ENCODE measurements at regions not wholly inside any gene's neighbourhood (a gene's known extent, or its start where the extent isn't known, plus 50 kb on each side); places are given as distances from the start of the nearest gene placed in this dataset.

DNA sequence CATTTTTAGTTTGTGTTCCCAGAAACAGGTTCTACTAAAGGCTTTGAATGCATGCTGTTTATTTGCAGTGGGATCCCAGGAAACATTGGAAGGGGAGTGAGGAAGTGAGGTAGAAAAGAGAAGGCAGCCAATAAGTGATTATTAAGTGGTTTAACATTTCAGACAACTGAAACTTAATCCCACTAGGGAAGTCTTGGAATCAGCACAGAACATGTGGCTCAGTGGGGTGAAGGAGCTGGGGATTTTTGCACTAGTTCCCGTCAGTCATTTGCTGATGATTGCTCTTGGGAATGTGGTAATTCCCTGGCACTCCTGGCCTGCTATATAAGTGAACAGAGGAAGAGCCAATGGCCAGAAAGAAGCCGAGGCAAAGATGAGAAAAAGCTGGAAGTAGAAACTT, 1053.0 kb upstream of the IGFBP7 start:
- TF ChIP-seq, protein P1, sequence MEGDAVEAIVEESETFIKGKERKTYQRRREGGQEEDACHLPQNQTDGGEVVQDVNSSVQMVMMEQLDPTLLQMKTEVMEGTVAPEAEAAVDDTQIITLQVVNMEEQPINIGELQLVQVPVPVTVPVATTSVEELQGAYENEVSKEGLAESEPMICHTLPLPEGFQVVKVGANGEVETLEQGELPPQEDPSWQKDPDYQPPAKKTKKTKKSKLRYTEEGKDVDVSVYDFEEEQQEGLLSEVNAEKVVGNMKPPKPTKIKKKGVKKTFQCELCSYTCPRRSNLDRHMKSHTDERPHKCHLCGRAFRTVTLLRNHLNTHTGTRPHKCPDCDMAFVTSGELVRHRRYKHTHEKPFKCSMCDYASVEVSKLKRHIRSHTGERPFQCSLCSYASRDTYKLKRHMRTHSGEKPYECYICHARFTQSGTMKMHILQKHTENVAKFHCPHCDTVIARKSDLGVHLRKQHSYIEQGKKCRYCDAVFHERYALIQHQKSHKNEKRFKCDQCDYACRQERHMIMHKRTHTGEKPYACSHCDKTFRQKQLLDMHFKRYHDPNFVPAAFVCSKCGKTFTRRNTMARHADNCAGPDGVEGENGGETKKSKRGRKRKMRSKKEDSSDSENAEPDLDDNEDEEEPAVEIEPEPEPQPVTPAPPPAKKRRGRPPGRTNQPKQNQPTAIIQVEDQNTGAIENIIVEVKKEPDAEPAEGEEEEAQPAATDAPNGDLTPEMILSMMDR (IDR thresholded peaks at IDR 0.05; ENCODE audit: borderline replicate concordance, control extremely low read depth, extremely low read depth, insufficient read depth, missing control alignments), result no peak
- DNase-seq (ENCODE audit: low spot score), result no peak
- in situ Hi-C loops (cut with MboI; ENCODE audit: low sequenced_read_pairs, unreplicated experiment), result no loop called here

DNA sequence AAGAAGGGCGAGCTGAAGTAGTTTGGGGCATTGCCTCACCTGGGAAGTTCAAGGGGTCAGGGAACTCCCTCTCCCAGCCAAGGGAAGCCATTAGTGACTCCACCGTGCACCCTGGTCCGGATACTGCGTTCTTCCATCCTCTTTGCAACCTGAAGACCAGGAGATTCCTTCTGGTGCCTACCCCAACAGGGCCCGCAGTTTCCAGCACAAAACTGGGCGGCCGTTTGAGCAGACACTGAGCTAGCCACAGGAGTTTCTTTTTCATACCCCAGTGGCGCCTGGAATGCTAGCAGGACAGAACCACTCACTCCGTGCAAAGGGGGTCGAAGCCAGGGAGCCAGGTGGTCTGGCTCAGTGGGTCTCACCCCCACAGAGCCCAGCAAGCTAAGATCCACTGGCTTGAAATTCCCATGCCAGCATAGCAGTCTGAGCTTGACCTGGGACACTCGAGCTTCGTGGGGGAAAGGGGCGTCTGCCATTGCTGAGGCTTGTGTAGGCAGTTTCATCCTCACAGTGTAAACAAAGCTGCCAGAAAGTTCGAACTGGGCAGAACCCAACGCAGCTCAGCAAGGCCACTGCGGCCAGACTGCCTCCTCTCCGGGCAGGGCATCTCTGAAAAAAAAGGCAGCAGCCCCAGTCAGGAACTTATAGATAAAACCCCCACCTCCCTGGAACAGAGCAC, 1039.4 kb upstream of the IGFBP7 start:
- TF ChIP-seq, protein P1 (IDR thresholded peaks at IDR 0.05; ENCODE audit: borderline replicate concordance, control extremely low read depth, extremely low read depth, insufficient read depth, missing control alignments), result no peak
- DNase-seq (ENCODE audit: low spot score), result no peak
- in situ Hi-C loops (cut with MboI; ENCODE audit: low sequenced_read_pairs, unreplicated experiment), result no loop called here

DNA sequence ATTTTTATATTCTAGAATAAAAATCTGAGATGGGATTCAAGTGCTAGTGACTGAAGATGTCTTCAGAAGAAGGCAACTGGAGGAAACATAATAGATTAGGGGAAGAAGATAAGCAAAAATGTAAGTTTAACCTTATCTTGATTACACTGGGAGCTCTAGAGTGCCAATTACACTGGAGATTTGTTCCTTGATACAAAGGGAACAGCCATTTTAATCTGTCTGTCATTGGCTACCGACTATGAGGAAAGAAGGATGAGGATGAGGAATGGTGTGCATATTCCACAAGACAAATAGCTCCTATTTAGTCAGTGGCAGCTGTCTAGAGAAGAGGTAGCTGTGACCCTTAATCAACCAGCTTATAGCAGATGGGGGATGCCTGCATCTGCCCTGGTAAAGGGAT, 1034.5 kb upstream of the IGFBP7 start:
- TF ChIP-seq, protein P1 (IDR thresholded peaks at IDR 0.05; ENCODE audit: borderline replicate concordance, control extremely low read depth, extremely low read depth, insufficient read depth, missing control alignments), result no peak
- DNase-seq (ENCODE audit: low spot score), result no peak
- in situ Hi-C loops (cut with MboI; ENCODE audit: low sequenced_read_pairs, unreplicated experiment), result no loop called here

DNA sequence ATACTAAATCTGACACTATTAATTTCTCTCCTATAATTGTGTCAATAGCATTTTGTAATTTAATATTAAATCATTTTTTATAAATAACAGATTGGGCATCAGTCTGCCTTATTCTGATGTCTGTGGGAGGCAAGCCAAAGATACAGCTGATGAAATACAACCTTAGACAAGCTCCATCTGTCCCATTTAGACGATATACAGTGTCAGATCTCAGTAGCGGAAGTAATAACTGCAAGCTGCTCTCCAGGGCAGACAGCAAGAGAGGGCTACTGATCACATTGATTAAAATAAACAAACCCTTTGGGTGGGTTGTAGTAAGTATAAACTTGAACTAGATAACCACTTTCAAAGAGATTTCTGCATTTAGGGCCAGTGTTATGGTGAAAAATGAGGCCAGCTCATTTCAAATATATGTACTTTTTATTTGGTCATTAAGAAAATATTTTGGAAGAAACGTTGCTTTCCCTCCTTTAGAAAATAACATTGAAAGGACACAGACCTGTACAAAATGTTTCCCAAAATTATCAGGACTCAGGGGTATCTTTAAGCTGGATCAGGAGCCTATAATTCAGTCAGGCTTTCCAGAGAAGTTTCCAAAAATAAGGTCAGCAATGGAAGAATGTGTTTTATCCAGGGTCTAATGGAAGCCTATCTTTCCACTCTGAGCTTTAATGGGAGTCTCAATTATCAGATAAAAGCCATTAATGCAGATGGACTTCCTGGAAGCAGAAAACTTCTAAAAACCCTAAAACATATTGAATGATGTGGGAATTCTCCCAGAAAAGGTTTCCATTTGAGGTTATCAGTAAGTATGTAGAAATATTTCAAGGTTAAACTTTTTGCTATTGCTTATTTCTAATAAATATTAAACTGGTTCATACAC, 1028.8 kb upstream of the IGFBP7 start:
- TF ChIP-seq, protein P1 (IDR thresholded peaks at IDR 0.05; ENCODE audit: borderline replicate concordance, control extremely low read depth, extremely low read depth, insufficient read depth, missing control alignments), result no peak
- in situ Hi-C loops (cut with MboI; ENCODE audit: low sequenced_read_pairs, unreplicated experiment), result no loop called here
- no peak for DNase-seq (ENCODE audit: low spot score)

DNA sequence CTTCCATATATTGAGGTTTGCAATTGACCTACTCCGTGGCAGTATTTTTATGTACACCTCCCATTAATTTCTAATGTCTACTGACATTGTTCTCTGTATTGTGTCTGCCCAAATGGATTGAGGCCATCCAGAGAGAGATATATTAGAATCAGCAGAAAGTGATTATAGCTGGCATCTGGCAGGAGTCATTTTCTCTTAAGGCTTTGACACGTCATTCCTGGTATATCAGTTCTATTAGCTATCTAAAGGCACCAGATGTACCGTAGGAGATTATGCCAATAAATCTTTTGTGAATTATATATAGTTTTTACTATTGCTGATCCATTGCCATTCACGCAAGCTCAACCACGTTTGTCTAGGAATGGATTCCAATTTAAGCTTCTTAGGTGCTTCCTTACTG, 1026.4 kb upstream of the IGFBP7 start:
- TF ChIP-seq, protein P1 (IDR thresholded peaks at IDR 0.05; ENCODE audit: borderline replicate concordance, control extremely low read depth, extremely low read depth, insufficient read depth, missing control alignments), result no peak
- in situ Hi-C loops (cut with MboI; ENCODE audit: low sequenced_read_pairs, unreplicated experiment), result no loop called here
- no peak for DNase-seq (ENCODE audit: low spot score)

DNA sequence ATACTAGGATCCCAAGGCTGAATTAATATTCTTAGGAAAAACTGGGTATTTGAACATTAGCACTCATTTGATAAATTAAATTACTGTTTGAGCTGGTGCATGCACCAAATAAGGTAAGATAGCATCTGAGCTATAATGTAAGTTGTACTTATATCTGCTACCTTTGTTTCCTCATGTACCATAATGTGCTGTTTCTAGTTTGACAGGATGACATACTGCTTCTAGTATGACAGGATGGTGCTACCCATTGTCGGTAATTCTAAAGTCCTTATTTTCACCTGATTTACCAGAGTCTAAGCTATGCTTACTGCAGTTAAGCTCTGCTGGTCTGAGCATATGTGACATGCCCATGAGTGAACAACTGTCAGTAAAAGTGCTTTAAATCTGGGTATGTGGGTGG, 1017.5 kb upstream of the IGFBP7 start:
- TF ChIP-seq, protein P1 (IDR thresholded peaks at IDR 0.05; ENCODE audit: borderline replicate concordance, control extremely low read depth, extremely low read depth, insufficient read depth, missing control alignments), result no peak
- DNase-seq (ENCODE audit: low spot score), result no peak

More for the DNA sequence above, 1017.5 kb upstream of the IGFBP7 start:
- in situ Hi-C loops (cut with MboI; ENCODE audit: low sequenced_read_pairs, unreplicated experiment), result no loop called here
